IMR-90 (cell line): ENCODE measurements at regions not wholly inside any gene's neighbourhood (a gene's known extent, or its start where the extent isn't known, plus 50 kb on each side); places are given as distances from the start of the nearest gene placed in this dataset.

Experiments
- ATAC-seq: fragments of 200-7000 bp; cut with Tn5 transposase; 2 replicates; pipeline ENCODE4 v1.9.1; 2020; ENCODE audit warnings: low read depth, mild to moderate bottlenecking, moderate library complexity
- BruUV-seq: library from RNA; stranded (reverse); fragments of 400-500 nt; replicated peaks from 2 replicates; lab custom pipeline; 2021; lab: Mats Ljungman, UMichigan
- CTCF ChIA-PET: fragments of 300-600 bp; formaldehyde crosslinking; extraction: SDS; loops from one replicate; lab custom pipeline; 2021; ENCODE audit warnings: antibody characterized with exemption; lab: Yijun Ruan, JAX
- POLR2A ChIA-PET: fragments of 300-600 bp; sonication (Branson Sonifier 250); formaldehyde crosslinking; loops from one replicate; lab custom pipeline; 2022; ENCODE audit warnings: antibody characterized with exemption; ENCODE audit not compliant: unreplicated experiment; lab: Charles Lee
- DNase-seq: peaks from one replicate; pipeline ENCODE4 v3.0.0; 2013
- H2AFZ ChIP-seq: replicated peaks from 2 replicates; pipeline ENCODE3; 2013; ENCODE audit warnings: low read length, mild to moderate bottlenecking; ENCODE audit not compliant: poor library complexity
- H2AK5ac ChIP-seq: 2 replicates; pipeline ENCODE4 v1.6.1; 2013; ENCODE audit warnings: low read depth, low read length, inconsistent platforms
- H2AK9ac ChIP-seq: replicated peaks from 2 replicates; pipeline ENCODE3; 2013; ENCODE audit warnings: mild to moderate bottlenecking, low read depth, low read length, moderate library complexity; ENCODE audit not compliant: poor library complexity
- H2BK120ac ChIP-seq: 2 replicates; pipeline ENCODE4 v1.6.1; 2013; ENCODE audit warnings: low read depth, low read length, inconsistent platforms
- H2BK15ac ChIP-seq: 3 replicates; pipeline ENCODE4 v1.6.1; 2013; ENCODE audit warnings: low read depth, low read length, inconsistent platforms
- H2BK20ac ChIP-seq: 2 replicates; pipeline ENCODE4 v1.6.1; 2013; ENCODE audit warnings: low read depth, mild to moderate bottlenecking, inconsistent platforms, low read length, moderate library complexity
- H2BK5ac ChIP-seq: 2 replicates; pipeline ENCODE4 v1.6.1; 2013; ENCODE audit warnings: mild to moderate bottlenecking, low read depth, low read length, inconsistent platforms; ENCODE audit not compliant: poor library complexity, severe bottlenecking
- H3K14ac ChIP-seq: replicated peaks from 2 replicates; pipeline ENCODE4 v1.6.1; 2013; ENCODE audit warnings: low read depth, low read length, inconsistent platforms
- H3K18ac ChIP-seq: 2 replicates; pipeline ENCODE4 v1.6.1; 2013; ENCODE audit warnings: low read depth, low read length, control low read depth
- H3K23ac ChIP-seq: 2 replicates; pipeline ENCODE4 v1.6.1; 2013; ENCODE audit warnings: low read depth, low read length, inconsistent platforms
- H3K27ac ChIP-seq: 2 replicates; pipeline ENCODE4 v1.5.1; 2013; ENCODE audit warnings: mild to moderate bottlenecking, control low read depth, low read length; ENCODE audit not compliant: insufficient read depth
- H3K27me3 ChIP-seq: 2 replicates; pipeline ENCODE4 v1.6.1; 2013; ENCODE audit warnings: low read length; ENCODE audit not compliant: control insufficient read depth, insufficient read depth
- H3K36me3 ChIP-seq: 2 replicates; pipeline ENCODE4 v1.6.1; 2013; ENCODE audit warnings: low read length, mixed read lengths; ENCODE audit not compliant: control insufficient read depth, insufficient read depth
- H3K4ac ChIP-seq: 2 replicates; pipeline ENCODE4 v1.6.1; 2013; ENCODE audit warnings: low read depth, low read length, inconsistent platforms
- H3K4me1 ChIP-seq: 2 replicates; pipeline ENCODE4 v1.6.1; 2013; ENCODE audit warnings: low read length, mixed read lengths; ENCODE audit not compliant: control insufficient read depth, insufficient read depth
- H3K4me2 ChIP-seq: 2 replicates; pipeline ENCODE4 v1.6.1; 2013; ENCODE audit warnings: low read depth, mild to moderate bottlenecking, control low read depth, low read length, moderate library complexity
- H3K4me3 ChIP-seq: 2 replicates; pipeline ENCODE4 v1.5.1; 2013; ENCODE audit warnings: low read depth, mild to moderate bottlenecking, control low read depth, low read length, moderate library complexity; ENCODE audit not compliant: insufficient read depth
- H3K56ac ChIP-seq: 2 replicates; pipeline ENCODE4 v1.6.1; 2013; ENCODE audit warnings: low read length, inconsistent platforms; ENCODE audit not compliant: insufficient read depth; ENCODE audit errors: extremely low read depth
- H3K79me1 ChIP-seq, 2 experiments: 2 replicates each; pipeline ENCODE4 v1.6.1; 2013; ENCODE audit warnings: low read length in 2 of 2, inconsistent platforms in 1 of 2, low read depth in 1 of 2
- H3K9ac ChIP-seq: 2 replicates; pipeline ENCODE4 v1.6.1; 2013; ENCODE audit warnings: low read depth, low read length, control low read depth
- H3K9me1 ChIP-seq: 2 replicates; pipeline ENCODE4 v1.6.1; 2013; ENCODE audit warnings: low read length, inconsistent platforms; ENCODE audit not compliant: insufficient read depth
- H3K9me3 ChIP-seq: 2 replicates; pipeline ENCODE4 v1.6.1; 2013; ENCODE audit warnings: low read length; ENCODE audit not compliant: control insufficient read depth, insufficient read depth
- H4K20me1 ChIP-seq: 2 replicates; pipeline ENCODE4 v1.6.1; 2013; ENCODE audit warnings: low read length, inconsistent platforms; ENCODE audit not compliant: insufficient read depth
- H4K5ac ChIP-seq: 2 replicates; pipeline ENCODE4 v1.6.1; 2013; ENCODE audit warnings: mild to moderate bottlenecking, low read depth, low read length, control low read depth
- H4K8ac ChIP-seq, 2 experiments: 2 replicates each; pipeline ENCODE4 v1.6.1; 2013; ENCODE audit warnings: low read depth in 2 of 2, low read length in 2 of 2, control low read depth in 1 of 2, inconsistent platforms in 1 of 2
- H4K91ac ChIP-seq: 2 replicates; pipeline ENCODE4 v1.6.1; 2013; ENCODE audit warnings: low read depth, low read length, inconsistent platforms; ENCODE audit not compliant: insufficient read depth
- BHLHE40 ChIP-seq: fragments of 150-350 bp; IDR thresholded peaks from 2 replicates; pipeline ENCODE4 v1.6.1; 2016; ENCODE audit warnings: mild to moderate bottlenecking, low read depth, low read length
- CEBPB ChIP-seq: IDR thresholded peaks from 2 replicates; pipeline ENCODE4 v1.6.1; 2012; ENCODE audit warnings: low read depth, low read length, improper control_type of control experiment
- CHD1 ChIP-seq: IDR thresholded peaks from 2 replicates; pipeline ENCODE4 v1.6.1; 2012; ENCODE audit warnings: low read depth, low read length, improper control_type of control experiment
- CTCF ChIP-seq: conservative IDR thresholded peaks from 2 replicates; pipeline ENCODE4 v1.5.1; 2012; ENCODE audit warnings: mild to moderate bottlenecking, low read depth, low read length, improper control_type of control experiment
- ELK1 ChIP-seq: fragments of 150-350 bp; IDR thresholded peaks from 2 replicates; pipeline ENCODE4 v1.6.1; 2016; ENCODE audit warnings: low read depth, mild to moderate bottlenecking, low read length, moderate library complexity, borderline replicate concordance
- FOS ChIP-seq: fragments of 150-350 bp; IDR thresholded peaks from 2 replicates; pipeline ENCODE4 v1.6.1; 2016; ENCODE audit warnings: low read depth, low read length
- MAFK ChIP-seq: IDR thresholded peaks from 2 replicates; pipeline ENCODE4 v1.6.1; 2012; ENCODE audit warnings: low read depth, low read length, improper control_type of control experiment
- MAZ ChIP-seq: IDR thresholded peaks from 2 replicates; pipeline ENCODE4 v1.6.1; 2012; ENCODE audit warnings: low read depth, mild to moderate bottlenecking, low read length, improper control_type of control experiment, moderate library complexity, borderline replicate concordance
- MXI1 ChIP-seq: IDR thresholded peaks from 2 replicates; pipeline ENCODE4 v1.6.1; 2012; ENCODE audit warnings: low read depth, mild to moderate bottlenecking, low read length, moderate library complexity, borderline replicate concordance
- NFE2L2 ChIP-seq: fragments of 150-350 bp; IDR thresholded peaks from 2 replicates; pipeline ENCODE4 v1.6.1; 2016; ENCODE audit warnings: low read depth, mild to moderate bottlenecking, low read length
- RAD21 ChIP-seq: IDR thresholded peaks from 2 replicates; pipeline ENCODE4 v1.6.1; 2012; ENCODE audit warnings: low read length, improper control_type of control experiment
- RCOR1 ChIP-seq: IDR thresholded peaks from 2 replicates; pipeline ENCODE4 v1.6.1; 2012; ENCODE audit warnings: mild to moderate bottlenecking, low read length, improper control_type of control experiment; ENCODE audit not compliant: insufficient replicate concordance
- RFX5 ChIP-seq: IDR thresholded peaks from 2 replicates; pipeline ENCODE4 v1.8.0; 2012; ENCODE audit warnings: low read depth, mild to moderate bottlenecking, low read length, moderate library complexity
- SMC3 ChIP-seq: fragments of 150-350 bp; IDR thresholded peaks from 2 replicates; pipeline ENCODE4 v1.6.1; 2016; ENCODE audit warnings: low read depth, mild to moderate bottlenecking, antibody characterized with exemption, low read length, moderate library complexity
- USF2 ChIP-seq: fragments of 150-350 bp; IDR thresholded peaks from 2 replicates; pipeline ENCODE4 v1.6.1; 2017; ENCODE audit warnings: mild to moderate bottlenecking, antibody characterized with exemption, low read length, low read depth
- WGBS, 2 experiments: methylation state at CpG; one replicate each; pipeline versions ENCODE4 v1.1.5 to v1.1.7; 2013; ENCODE audit warnings: missing lambda C conversion rate in 2 of 2; ENCODE audit not compliant: insufficient read length in 1 of 2; ENCODE audit errors: extremely low coverage in 2 of 2; 5-methylcytosine and 5-hydroxymethylcytosine counted together
- dilution Hi-C: fragments of 300-500 bp; cut with HindIII; formaldehyde crosslinking; loops from one replicate; pipeline ENCODE4 v1.14.3; 2018; ENCODE audit warnings: low sequenced_read_pairs; ENCODE audit not compliant: unreplicated experiment
- in situ Hi-C: fragments of 300-500 bp; cut with MboI; formaldehyde crosslinking; loops from 3 replicates; pipeline ENCODE4 v1.14.3; 2019; ENCODE audit warnings: low sequenced_read_pairs, inconsistent platforms, mixed read lengths
- intact Hi-C: fragments of 100-400 bp; cut with micrococcal nuclease; formaldehyde crosslinking; loops from 2 replicates; pipeline ENCODE4 v1.10.0; 2022

GRCh38 chr4:150021483-150021882 lies 56.8 kb upstream of the DCLK2 start:
- Histone ChIP-seq H3K79me1 (no peaks in the 10 kb centered on the region), H4K8ac (no peak overlapping the region), H4K5ac (no peak overlapping the region), H2AK5ac (no peak overlapping the region), H2BK5ac (no peak overlapping the region), H3K27me3 (no peaks in the 10 kb centered on the region), H2BK20ac (no peak overlapping the region), H2BK15ac (no peak overlapping the region), H3K4me3 (no peak overlapping the region), H3K23ac (no peak overlapping the region), H3K4ac (no peak overlapping the region), H2AK9ac (no peak overlapping the region), H2AFZ (no peak overlapping the region), H3K18ac (no peak overlapping the region; the same call in 1 of the 2 replicates), H3K9ac (no peak overlapping the region), H3K9me3 (no peaks in the 10 kb centered on the region; the same call in 1 of the 2 replicates), H3K9me1 (no peaks in the 10 kb centered on the region), H3K56ac (no peak overlapping the region), H3K27ac (no peak overlapping the region), H4K20me1 (no peaks in the 10 kb centered on the region), H2BK120ac (no peak overlapping the region), H3K4me1 (no peaks in the 10 kb centered on the region), H3K4me2 (no peak overlapping the region), H3K14ac (no peak overlapping the region), H4K91ac (no peak overlapping the region), H3K36me3 (no peaks in the 10 kb centered on the region)
- in situ Hi-C loops, result no loop called here
- ChIA-PET POLR2A (no interaction called here), CTCF (no interaction called here)
- no CpG with 5 or more reads among the region's 1 CpG for WGBS, 2 experiments
- intact Hi-C loops, result no loop called here
- TF ChIP-seq RAD21 (no peak), MAZ (no peak), SMC3 (no peak), RFX5 (no peak), ELK1 (no peak), MXI1 (no peak), CTCF (no peak), NFE2L2 (no peak), BHLHE40 (no peak), FOS (no peak), USF2 (no peak), CHD1 (no peak), MAFK (no peak), CEBPB (no peak), RCOR1 (no peak)
- DNase-seq (no peak), ATAC-seq (no peak)
- BruUV-seq, result no TSS peak
- dilution Hi-C loops, result no loop called here
